ENCODE measurements at regions not wholly inside any gene's neighbourhood (a gene's known extent, or its start where the extent isn't known, plus 50 kb on each side); places are given as distances from the start of the nearest gene placed in this dataset.

GRCh38 chr1:230507236-230507635 lies 81.1 kb upstream of the PGBD5 start:
- no peak overlapping the region for H3K4me2 ChIP-seq (replicated peaks; ENCODE audit: extremely low read depth, low read length, poor library complexity, severe bottlenecking)
- Mint-ChIP-seq H3K27me3 (ENCODE audit: low read depth in 3 of 3) (peaks cover 2 to 18% (median 4%) of the 10 kb centered on the region in 3 donors), H3K36me3 (peaks cover 0 to 3% of the 10 kb centered on the region in 2 donors), H3K9me3 (peaks cover 17 to 37% (median 31%) of the 10 kb centered on the region in 7 donors), H3K27ac (peak overlapping the region in 4 of 7 donors; percentile 4 to 83 (median 82)), H3K4me3 (no peak overlapping the region), H3K4me1 (peaks cover 38% of the 10 kb centered on the region)
- no peak for DNase-seq
- no peaks in the 10 kb centered on the region for H3K36me3 ChIP-seq (replicated peaks in 1 of 2; ENCODE audit: control insufficient read depth in 1 of 2, insufficient read depth in 2 of 2, low read length in 2 of 2)
- H3K9ac ChIP-seq (ENCODE audit: insufficient read depth, low read length, poor library complexity, severe bottlenecking), result no peak overlapping the region
- no peak overlapping the region for H2AFZ ChIP-seq (ENCODE audit: insufficient read depth, low read depth, low read length, poor library complexity, severe bottlenecking)
- peaks cover 0 to 32% of the 10 kb centered on the region in 2 donors for H3K9me3 ChIP-seq (replicated peaks in 1 of 2; ENCODE audit: control insufficient read depth in 1 of 2, insufficient read depth in 1 of 2, low read length in 2 of 2)
- no peaks in the 10 kb centered on the region for H3K79me2 ChIP-seq (ENCODE audit: insufficient read depth, low read length)
- H4K20me1 ChIP-seq (ENCODE audit: insufficient read depth, low read length), result no peaks in the 10 kb centered on the region
- peak overlapping the region in 1 of 2 donors; percentile 93 for H3K27ac ChIP-seq (ENCODE audit: low read depth in 1 of 2, low read length in 2 of 2)
- no peaks in the 10 kb centered on the region for H3K27me3 ChIP-seq (ENCODE audit: control insufficient read depth in 2 of 2, insufficient read depth in 2 of 2, low read length in 2 of 2)
- 83% methylated on average over 2 of the region's 2 CpGs for WGBS (ENCODE audit: insufficient coverage)
- intact Hi-C loops (cut with micrococcal nuclease), result loop anchor here in 1 of 2 donors (5.0 kb wide), 1 partner anchor 45 kb away; no protein-coding TSS in a partner anchor
- H3K4me1 ChIP-seq (ENCODE audit: control insufficient read depth in 1 of 2, insufficient read depth in 2 of 2, low read length in 2 of 2), result peaks cover 35 to 42% of the 10 kb centered on the region in 2 donors
- TF ChIP-seq, protein P1, sequence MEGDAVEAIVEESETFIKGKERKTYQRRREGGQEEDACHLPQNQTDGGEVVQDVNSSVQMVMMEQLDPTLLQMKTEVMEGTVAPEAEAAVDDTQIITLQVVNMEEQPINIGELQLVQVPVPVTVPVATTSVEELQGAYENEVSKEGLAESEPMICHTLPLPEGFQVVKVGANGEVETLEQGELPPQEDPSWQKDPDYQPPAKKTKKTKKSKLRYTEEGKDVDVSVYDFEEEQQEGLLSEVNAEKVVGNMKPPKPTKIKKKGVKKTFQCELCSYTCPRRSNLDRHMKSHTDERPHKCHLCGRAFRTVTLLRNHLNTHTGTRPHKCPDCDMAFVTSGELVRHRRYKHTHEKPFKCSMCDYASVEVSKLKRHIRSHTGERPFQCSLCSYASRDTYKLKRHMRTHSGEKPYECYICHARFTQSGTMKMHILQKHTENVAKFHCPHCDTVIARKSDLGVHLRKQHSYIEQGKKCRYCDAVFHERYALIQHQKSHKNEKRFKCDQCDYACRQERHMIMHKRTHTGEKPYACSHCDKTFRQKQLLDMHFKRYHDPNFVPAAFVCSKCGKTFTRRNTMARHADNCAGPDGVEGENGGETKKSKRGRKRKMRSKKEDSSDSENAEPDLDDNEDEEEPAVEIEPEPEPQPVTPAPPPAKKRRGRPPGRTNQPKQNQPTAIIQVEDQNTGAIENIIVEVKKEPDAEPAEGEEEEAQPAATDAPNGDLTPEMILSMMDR (IDR thresholded peaks at IDR 0.05), result no peak
- H3K4me3 ChIP-seq (replicated peaks in 1 of 3; ENCODE audit: low read depth in 2 of 3, low read length in 3 of 3), result no peak overlapping the region

GRCh38 chr1:230506451-230506850 lies 80.3 kb upstream of the PGBD5 start:
- peaks cover 0 to 3% of the 10 kb centered on the region in 2 donors for H3K36me3 Mint-ChIP-seq
- no peaks in the 10 kb centered on the region for H3K36me3 ChIP-seq (replicated peaks in 1 of 2; ENCODE audit: control insufficient read depth in 1 of 2, insufficient read depth in 2 of 2, low read length in 2 of 2)

More at GRCh38 chr1:230506451-230506850, 80.3 kb upstream of the PGBD5 start:
- WGBS (ENCODE audit: insufficient coverage), result 83% methylated on average over 1 of the region's 3 CpGs
- TF ChIP-seq, protein P1 (IDR thresholded peaks at IDR 0.05), result no peak
- Mint-ChIP-seq H3K4me3 (no peak overlapping the region), H3K27me3 (ENCODE audit: low read depth in 3 of 3) (peaks cover 2 to 18% (median 4%) of the 10 kb centered on the region in 3 donors), H3K4me1 (peaks cover 38% of the 10 kb centered on the region), H3K27ac (peak overlapping the region in 2 of 7 donors; percentile 11 to 68), H3K9me3 (peaks cover 17 to 34% (median 31%) of the 10 kb centered on the region in 7 donors)
- no peak for DNase-seq
- Histone ChIP-seq H4K20me1 (ENCODE audit: insufficient read depth, low read length) (no peaks in the 10 kb centered on the region), H2AFZ (ENCODE audit: insufficient read depth, low read depth, low read length, poor library complexity, severe bottlenecking) (no peak overlapping the region), H3K9me3 (replicated peaks in 1 of 2; ENCODE audit: control insufficient read depth in 1 of 2, insufficient read depth in 1 of 2, low read length in 2 of 2) (peaks cover 0 to 30% of the 10 kb centered on the region in 2 donors), H3K79me2 (ENCODE audit: insufficient read depth, low read length) (no peaks in the 10 kb centered on the region), H3K27ac (ENCODE audit: low read depth in 1 of 2, low read length in 2 of 2) (no peak overlapping the region), H3K4me1 (ENCODE audit: control insufficient read depth in 1 of 2, insufficient read depth in 2 of 2, low read length in 2 of 2) (peaks cover 35 to 42% of the 10 kb centered on the region in 2 donors), H3K4me2 (replicated peaks; ENCODE audit: extremely low read depth, low read length, poor library complexity, severe bottlenecking) (no peak overlapping the region), H3K27me3 (ENCODE audit: control insufficient read depth in 2 of 2, insufficient read depth in 2 of 2, low read length in 2 of 2) (no peaks in the 10 kb centered on the region), H3K4me3 (replicated peaks in 1 of 3; ENCODE audit: low read depth in 2 of 3, low read length in 3 of 3) (no peak overlapping the region), H3K9ac (ENCODE audit: insufficient read depth, low read length, poor library complexity, severe bottlenecking) (no peak overlapping the region)
- intact Hi-C loops (cut with micrococcal nuclease), result loop anchor here in 1 of 2 donors (5.0 kb wide), 1 partner anchor 44 kb away; no protein-coding TSS in a partner anchor
